Mucosa of descending colon (tissue), 3 donors: ENCODE measurements at regions not wholly inside any gene's neighbourhood (a gene's known extent, or its start where the extent isn't known, plus 50 kb on each side); places are given as distances from the start of the nearest gene placed in this dataset.

ENCODE experiments used
- ATAC-seq: fragments of 200-7000 bp; cut with Tn5 transposase; one replicate; pipeline ENCODE4 v1.9.1; 2020; ENCODE audit warnings: mild to moderate bottlenecking, moderate library complexity
- DNase-seq, 3 donors: peaks; one replicate each; pipeline ENCODE4 v3.0.0-alpha.2; 2020
- H3K36me3 ChIP-seq: fragments of 200-600 bp; one replicate; pipeline ENCODE4 v1.8.0; 2021; ENCODE audit warnings: low read depth, mild to moderate bottlenecking
- H3K4me1 ChIP-seq: fragments of 200-600 bp; one replicate; pipeline ENCODE4 v1.8.0; 2021; ENCODE audit warnings: low read depth, mild to moderate bottlenecking
- H3K4me3 ChIP-seq: fragments of 200-600 bp; one replicate; pipeline ENCODE4 v1.8.0; 2021; ENCODE audit warnings: mild to moderate bottlenecking
- H3K9me3 ChIP-seq: fragments of 200-600 bp; one replicate; pipeline ENCODE4 v1.8.0; 2021; ENCODE audit warnings: mild to moderate bottlenecking
- CTCF ChIP-seq: fragments of 200-600 bp; IDR thresholded peaks from one replicate; pipeline ENCODE4 v1.8.0; 2022; ENCODE audit warnings: antibody characterized with exemption, mild to moderate bottlenecking
- intact Hi-C, 2 donors: fragments of 100-400 bp; cut with DNase I in 1 of 2; cut with micrococcal nuclease in 1 of 2; formaldehyde crosslinking; loops; one replicate each; pipeline versions ENCODE4 v1.11.0 to v1.11.1; 2022; cut with DNase I, micrococcal nuclease
- donor health status: DM: no; HTN: no; CAD: no; lungs with moderate emphysema.
- donor health status: DM: no; HTN: no; CAD: no.
- donor health status: DM: no; HTN: yes; CAD: no.

- H3K36me3 ChIP-seq, result no peaks in the 10 kb centered on the region
- intact Hi-C loops, result no loop called here
- ATAC-seq, result no peak
- H3K4me3 ChIP-seq, result no peak overlapping the region
- DNase-seq, result no peak
- no peak for TF ChIP-seq CTCF
- no peaks in the 10 kb centered on the region for H3K9me3 ChIP-seq
- H3K4me1 ChIP-seq, result no peaks in the 10 kb centered on the region
Measured at GRCh38 chr19:34120141-34120540, 52.2 kb upstream of the LSM14A start.

GRCh38 chr19:34120846-34121639, 51.3 kb upstream of the LSM14A start:
- intact Hi-C loops, result no loop called here
- no peaks in the 10 kb centered on the region for H3K9me3 ChIP-seq
- no peaks in the 10 kb centered on the region for H3K4me1 ChIP-seq
- peak in 2 of 3 donors; percentile 38 to 48 for DNase-seq
- no peak overlapping the region for H3K4me3 ChIP-seq
- no peak for ATAC-seq
- peak; percentile 45 for TF ChIP-seq CTCF
- H3K36me3 ChIP-seq, result no peaks in the 10 kb centered on the region
